ENCODE measurements at regions not wholly inside any gene's neighbourhood (a gene's known extent, or its start where the extent isn't known, plus 50 kb on each side); places are given as distances from the start of the nearest gene placed in this dataset.
A peak's percentile ranks its signal among the peaks of the same experiment; 100 is the strongest.

DNA sequence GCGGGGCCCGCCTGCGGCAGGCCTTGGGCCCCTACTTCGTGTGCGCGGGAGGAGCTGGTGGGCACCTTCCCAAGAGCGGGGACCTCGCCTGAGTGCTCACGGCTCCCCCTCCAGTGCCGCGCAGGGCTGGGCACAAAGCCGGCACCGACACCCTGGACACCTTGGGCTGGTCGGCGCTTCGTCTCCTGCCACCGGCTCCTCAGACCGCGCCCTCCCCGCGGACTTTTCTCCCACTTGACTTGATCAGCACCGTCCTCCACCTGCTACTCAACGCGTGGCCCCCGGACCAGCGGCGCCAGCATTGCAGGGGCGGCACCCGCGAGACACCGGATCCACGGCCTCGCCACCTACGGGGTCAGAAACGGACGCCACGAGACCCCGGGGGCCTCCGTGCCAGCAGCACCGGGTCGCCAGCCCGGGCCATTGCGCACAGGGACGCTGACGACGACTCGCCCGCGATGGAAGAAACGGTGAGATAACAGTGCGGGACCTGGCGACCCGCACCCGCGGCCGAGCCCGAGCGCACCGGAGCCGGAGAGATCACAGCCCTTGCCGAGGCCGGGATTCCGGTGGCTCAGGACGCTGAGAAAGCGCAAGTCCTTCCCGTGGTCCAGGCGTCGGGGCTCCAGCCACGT, 154.2 kb downstream of the DLL1 start:
- TF ChIP-seq POLR2AphosphoS5 (IDR thresholded peaks at IDR 0.05) (no peak), CTCF (IDR thresholded peaks at IDR 0.05) (no peak), POLR2A (IDR thresholded peaks at IDR 0.05) (no peak), EP300 (IDR thresholded peaks at IDR 0.05) (no peak)
- Histone ChIP-seq H3K4me1 (peaks cover 0 to 15% (median 0%) of the 10 kb centered on the region in 3 donors), H3K27ac (peak overlapping the region in 3 of 4 donors; percentile 59 to 69 (median 65)), H3K9me3 (no peaks in the 10 kb centered on the region), H3K36me3 (no peaks in the 10 kb centered on the region), H3K4me3 (peak overlapping the region in 1 of 2 donors; percentile 2), H3K27me3 (no peaks in the 10 kb centered on the region)
- no peak for ATAC-seq
- 80% methylated on average over 1 of the region's 69 CpGs; no CpG with 5 or more reads in 1 of the 2 donors for WGBS, 2 donors (ENCODE audit: low coverage in 1 of 2)

GRCh38 chr6:170135821-170136471, 154.9 kb downstream of the DLL1 start:
- no peak for ATAC-seq
- peak overlapping the region in 1 of 4 donors; percentile 65 for H3K27ac ChIP-seq
- H3K9me3 ChIP-seq: no peaks in the 10 kb centered on the region
- no peaks in the 10 kb centered on the region for H3K27me3 ChIP-seq
- WGBS, 2 donors (ENCODE audit: low coverage in 1 of 2): no CpG with 5 or more reads among the region's 38 CpGs
- peaks cover 0 to 15% (median 0%) of the 10 kb centered on the region in 3 donors for H3K4me1 ChIP-seq
- peak overlapping the region in 1 of 2 donors; percentile 2 for H3K4me3 ChIP-seq
- H3K36me3 ChIP-seq: no peaks in the 10 kb centered on the region
- no peak for TF ChIP-seq POLR2A (IDR thresholded peaks at IDR 0.05)
- TF ChIP-seq CTCF (IDR thresholded peaks at IDR 0.05): no peak
- no peak for TF ChIP-seq EP300 (IDR thresholded peaks at IDR 0.05)
- no peak for TF ChIP-seq POLR2AphosphoS5 (IDR thresholded peaks at IDR 0.05)

- 72 to 90% methylated on average over 5 to 12 of the region's 16 CpGs for WGBS, 2 donors (ENCODE audit: low coverage in 1 of 2)
- ATAC-seq: no peak
Observed at GRCh38 chr6:170135461-170135820, 155.4 kb downstream of the DLL1 start.

GRCh38 chr6:170134471-170135440, 156.1 kb downstream of the DLL1 start:
- H3K9me3 ChIP-seq: no peaks in the 10 kb centered on the region
- WGBS, 2 donors (ENCODE audit: low coverage in 1 of 2): 88 to 90% methylated on average over 10 to 13 of the region's 31 CpGs
- ATAC-seq: no peak
- TF ChIP-seq POLR2A (IDR thresholded peaks at IDR 0.05): no peak
- TF ChIP-seq CTCF (IDR thresholded peaks at IDR 0.05): no peak
- H3K4me1 ChIP-seq: peaks cover 0 to 21% (median 2%) of the 10 kb centered on the region in 3 donors
- H3K27me3 ChIP-seq: no peaks in the 10 kb centered on the region
- no peak overlapping the region for H3K4me3 ChIP-seq
- H3K27ac ChIP-seq: no peak overlapping the region
- no peaks in the 10 kb centered on the region for H3K36me3 ChIP-seq

More at GRCh38 chr6:170135461-170135820, 155.4 kb downstream of the DLL1 start:
- H3K4me1 ChIP-seq: peaks cover 0 to 15% (median 0%) of the 10 kb centered on the region in 3 donors
- no peaks in the 10 kb centered on the region for H3K27me3 ChIP-seq
- H3K9me3 ChIP-seq: no peaks in the 10 kb centered on the region
- H3K27ac ChIP-seq: no peak overlapping the region
- TF ChIP-seq POLR2AphosphoS5 (IDR thresholded peaks at IDR 0.05): no peak
- no peak overlapping the region for H3K4me3 ChIP-seq
- no peaks in the 10 kb centered on the region for H3K36me3 ChIP-seq

DNA sequence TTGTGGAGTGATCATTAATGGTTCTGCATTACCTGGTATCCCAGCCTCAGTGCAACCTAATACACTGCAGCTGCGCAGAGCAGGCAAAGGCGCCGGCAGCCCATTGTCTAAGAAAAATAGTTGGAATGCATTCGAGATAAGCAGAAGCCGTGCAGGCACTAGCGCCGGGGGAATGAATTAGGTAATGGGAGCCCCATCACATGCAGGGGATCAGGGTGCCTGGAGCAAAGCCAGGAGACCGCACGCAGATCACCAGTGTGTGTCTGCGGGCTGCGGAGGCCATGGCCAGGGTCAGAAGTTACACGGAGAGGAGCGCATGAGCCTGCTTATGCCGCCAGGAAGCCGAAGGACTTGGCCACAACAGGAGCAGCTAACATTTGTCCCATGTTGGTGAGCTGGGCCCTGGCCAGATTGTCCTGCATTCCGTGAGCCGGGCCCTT, 156.8 kb downstream of the DLL1 start:
- Histone ChIP-seq H3K9me3 (no peaks in the 10 kb centered on the region), H3K4me3 (no peak overlapping the region), H3K27ac (no peak overlapping the region), H3K36me3 (no peaks in the 10 kb centered on the region), H3K4me1 (peaks cover 0 to 28% (median 8%) of the 10 kb centered on the region in 3 donors), H3K27me3 (no peaks in the 10 kb centered on the region)
- TF ChIP-seq POLR2AphosphoS5 (IDR thresholded peaks at IDR 0.05) (no peak), CTCF (IDR thresholded peaks at IDR 0.05) (no peak), POLR2A (IDR thresholded peaks at IDR 0.05) (no peak), EP300 (IDR thresholded peaks at IDR 0.05) (no peak)
- ATAC-seq: no peak
- WGBS, 2 donors (ENCODE audit: low coverage in 1 of 2): 38% methylated on average over 4 of the region's 17 CpGs; no CpG with 5 or more reads in 1 of the 2 donors

Measured in gastroesophageal sphincter (tissue), 4 donors.